OCI-LY3 (cell line): ENCODE measurements at regions not wholly inside any gene's neighbourhood (a gene's known extent, or its start where the extent isn't known, plus 50 kb on each side); places are given as distances from the start of the nearest gene placed in this dataset.

Experiments
- EZH2phosphoT487 ChIP-seq: fragments of 200-600 bp; shearing (Covaris generic); IDR thresholded peaks from 2 replicates; pipeline ENCODE4 v1.6.1; 2018; ENCODE audit warnings: antibody characterized with exemption, mixed run types, low read depth
- TF ChIP-seq, protein P1 (sequence below): fragments of 200-600, 300-600 bp; sonication (generic); IDR thresholded peaks from 2 replicates; pipeline ENCODE4 v1.5.1; 2014; ENCODE audit warnings: antibody characterized with exemption, low read length, low read depth

DNA sequence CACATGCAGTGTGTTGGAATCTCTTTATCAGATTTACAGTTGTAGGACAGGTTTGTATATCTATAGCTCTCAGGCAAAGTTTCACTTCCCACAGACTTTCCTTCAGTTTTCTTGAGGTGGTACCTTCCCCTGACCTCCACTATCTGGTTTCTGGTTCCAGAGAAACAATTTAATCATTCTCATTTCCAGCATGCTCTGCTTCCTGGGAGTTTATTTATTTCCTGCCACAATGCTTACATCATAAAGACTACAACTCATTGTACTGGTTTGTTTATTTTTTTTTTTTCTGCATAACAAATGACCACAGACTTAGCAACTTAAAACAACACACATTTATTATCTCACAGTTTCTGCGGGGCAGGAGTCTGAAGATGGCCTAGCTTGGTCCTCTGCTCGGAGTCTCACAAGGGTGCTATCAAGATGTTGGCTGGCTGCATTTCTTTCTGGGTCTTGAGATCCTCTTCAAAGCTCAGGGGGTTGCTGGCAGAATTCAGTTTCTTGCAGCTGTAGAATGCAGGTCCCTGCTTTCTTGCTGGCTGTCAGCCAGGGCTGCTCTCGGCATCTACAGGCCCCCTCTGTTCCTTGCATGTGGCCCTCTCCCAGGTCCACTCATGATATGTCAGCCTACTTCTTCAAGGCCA lies 247.7 kb downstream of the ENC1 start:
- TF ChIP-seq, protein P1, sequence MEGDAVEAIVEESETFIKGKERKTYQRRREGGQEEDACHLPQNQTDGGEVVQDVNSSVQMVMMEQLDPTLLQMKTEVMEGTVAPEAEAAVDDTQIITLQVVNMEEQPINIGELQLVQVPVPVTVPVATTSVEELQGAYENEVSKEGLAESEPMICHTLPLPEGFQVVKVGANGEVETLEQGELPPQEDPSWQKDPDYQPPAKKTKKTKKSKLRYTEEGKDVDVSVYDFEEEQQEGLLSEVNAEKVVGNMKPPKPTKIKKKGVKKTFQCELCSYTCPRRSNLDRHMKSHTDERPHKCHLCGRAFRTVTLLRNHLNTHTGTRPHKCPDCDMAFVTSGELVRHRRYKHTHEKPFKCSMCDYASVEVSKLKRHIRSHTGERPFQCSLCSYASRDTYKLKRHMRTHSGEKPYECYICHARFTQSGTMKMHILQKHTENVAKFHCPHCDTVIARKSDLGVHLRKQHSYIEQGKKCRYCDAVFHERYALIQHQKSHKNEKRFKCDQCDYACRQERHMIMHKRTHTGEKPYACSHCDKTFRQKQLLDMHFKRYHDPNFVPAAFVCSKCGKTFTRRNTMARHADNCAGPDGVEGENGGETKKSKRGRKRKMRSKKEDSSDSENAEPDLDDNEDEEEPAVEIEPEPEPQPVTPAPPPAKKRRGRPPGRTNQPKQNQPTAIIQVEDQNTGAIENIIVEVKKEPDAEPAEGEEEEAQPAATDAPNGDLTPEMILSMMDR, result no peak
- TF ChIP-seq EZH2phosphoT487, result no peak
